Astrocyte (in vitro differentiated cells and primary cell): ENCODE measurements at regions not wholly inside any gene's neighbourhood (a gene's known extent, or its start where the extent isn't known, plus 50 kb on each side); places are given as distances from the start of the nearest gene placed in this dataset.

Experiments used
- DNase-seq: peaks from one replicate; pipeline ENCODE4 v3.0.0-alpha.2; 2010; ENCODE audit warnings: low read depth
- FAIRE-seq: peaks from 2 replicates; lab custom pipeline; 2011; peaks lifted over from hg19 to GRCh38; lab: Jason Lieb, UNC
- H2AFZ ChIP-seq: 2 replicates; pipeline ENCODE4 v1.6.0; 2012; ENCODE audit warnings: low read depth, low read length, inconsistent platforms
- H3K27ac ChIP-seq: 2 replicates; pipeline ENCODE4 v1.5.1; 2011; ENCODE audit warnings: low read depth, low read length, inconsistent platforms
- H3K27me3 ChIP-seq: 2 replicates; pipeline ENCODE4 v1.6.0; 2011; ENCODE audit warnings: low read length, inconsistent platforms; ENCODE audit not compliant: insufficient read depth
- H3K36me3 ChIP-seq: 2 replicates; pipeline ENCODE4 v1.5.1; 2011; ENCODE audit warnings: low read length, inconsistent platforms; ENCODE audit not compliant: insufficient read depth
- H3K4me1 ChIP-seq: 2 replicates; pipeline ENCODE4 v1.5.1; 2011; ENCODE audit warnings: low read length, inconsistent platforms; ENCODE audit not compliant: insufficient read depth
- H3K4me2 ChIP-seq: 2 replicates; pipeline ENCODE4 v1.6.0; 2012; ENCODE audit warnings: low read length, inconsistent platforms
- H3K4me3 ChIP-seq: 2 replicates; pipeline ENCODE4 v1.5.1; 2011; ENCODE audit warnings: low read depth, mild to moderate bottlenecking, low read length, inconsistent platforms; ENCODE audit not compliant: insufficient read depth
- H3K79me2 ChIP-seq: 2 replicates; pipeline ENCODE4 v1.6.0; 2012; ENCODE audit warnings: mild to moderate bottlenecking, low read length, inconsistent platforms; ENCODE audit not compliant: insufficient read depth
- H3K9ac ChIP-seq: 2 replicates; pipeline ENCODE4 v1.6.0; 2012; ENCODE audit warnings: mild to moderate bottlenecking, low read length, inconsistent platforms
- H3K9me3 ChIP-seq: 2 replicates; pipeline ENCODE4 v1.5.1; 2012; ENCODE audit warnings: low read depth, mild to moderate bottlenecking, low read length, inconsistent platforms; ENCODE audit not compliant: insufficient read depth
- H4K20me1 ChIP-seq: 2 replicates; pipeline ENCODE4 v1.6.0; 2012; ENCODE audit warnings: low read length, inconsistent platforms; ENCODE audit not compliant: insufficient read depth
- H3K27ac Mint-ChIP-seq: one replicate; pipeline ENCODE4 v1.8.0; 2021; ENCODE audit warnings: mild to moderate bottlenecking, mixed read lengths; ENCODE audit not compliant: unreplicated experiment
- H3K27me3 Mint-ChIP-seq: one replicate; pipeline ENCODE4 v1.8.0; 2021; ENCODE audit warnings: low read depth, mixed read lengths; ENCODE audit not compliant: unreplicated experiment
- H3K36me3 Mint-ChIP-seq: one replicate; pipeline ENCODE4 v1.8.0; 2021; ENCODE audit warnings: low read depth, mixed read lengths; ENCODE audit not compliant: unreplicated experiment
- H3K4me1 Mint-ChIP-seq: one replicate; pipeline ENCODE4 v1.8.0; 2021; ENCODE audit warnings: low read depth, mixed read lengths; ENCODE audit not compliant: unreplicated experiment
- H3K4me3 Mint-ChIP-seq: one replicate; pipeline ENCODE4 v1.8.0; 2021; ENCODE audit warnings: mild to moderate bottlenecking, moderate library complexity, mixed read lengths; ENCODE audit not compliant: unreplicated experiment
- H3K9me3 Mint-ChIP-seq: one replicate; pipeline ENCODE4 v1.8.0; 2021; ENCODE audit warnings: mild to moderate bottlenecking, mixed read lengths; ENCODE audit not compliant: unreplicated experiment
- EZH2 ChIP-seq: IDR thresholded peaks from 2 replicates; pipeline ENCODE4 v1.6.1; 2012; ENCODE audit warnings: mild to moderate bottlenecking, low read length, inconsistent platforms; ENCODE audit not compliant: insufficient read depth
- TF ChIP-seq, protein P1 (sequence below): IDR thresholded peaks from 2 replicates; pipeline ENCODE4 v1.5.1; 2011; ENCODE audit warnings: low read depth, mild to moderate bottlenecking, inconsistent platforms, low read length, moderate library complexity; ENCODE audit not compliant: insufficient read depth

DNA sequence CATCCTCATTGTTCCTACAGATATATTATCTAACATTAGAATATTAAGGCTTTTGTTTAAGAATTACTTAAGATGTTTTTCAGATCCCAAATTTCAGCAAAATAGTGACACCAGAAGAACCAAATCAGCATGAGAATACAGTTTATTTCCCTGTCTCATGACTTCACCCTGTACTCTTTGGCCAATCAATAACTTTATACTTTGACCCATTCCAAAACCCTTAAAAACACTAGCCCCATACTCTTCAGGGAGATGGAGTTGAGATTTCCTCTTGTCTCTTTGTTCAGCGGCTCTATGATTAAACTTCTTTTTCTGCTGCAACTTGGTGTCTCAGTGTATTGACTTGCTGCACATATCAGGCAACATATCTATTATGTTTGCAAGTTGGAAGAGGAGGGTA lies 207.7 kb downstream of the ZBBX start:
- TF ChIP-seq, protein P1, sequence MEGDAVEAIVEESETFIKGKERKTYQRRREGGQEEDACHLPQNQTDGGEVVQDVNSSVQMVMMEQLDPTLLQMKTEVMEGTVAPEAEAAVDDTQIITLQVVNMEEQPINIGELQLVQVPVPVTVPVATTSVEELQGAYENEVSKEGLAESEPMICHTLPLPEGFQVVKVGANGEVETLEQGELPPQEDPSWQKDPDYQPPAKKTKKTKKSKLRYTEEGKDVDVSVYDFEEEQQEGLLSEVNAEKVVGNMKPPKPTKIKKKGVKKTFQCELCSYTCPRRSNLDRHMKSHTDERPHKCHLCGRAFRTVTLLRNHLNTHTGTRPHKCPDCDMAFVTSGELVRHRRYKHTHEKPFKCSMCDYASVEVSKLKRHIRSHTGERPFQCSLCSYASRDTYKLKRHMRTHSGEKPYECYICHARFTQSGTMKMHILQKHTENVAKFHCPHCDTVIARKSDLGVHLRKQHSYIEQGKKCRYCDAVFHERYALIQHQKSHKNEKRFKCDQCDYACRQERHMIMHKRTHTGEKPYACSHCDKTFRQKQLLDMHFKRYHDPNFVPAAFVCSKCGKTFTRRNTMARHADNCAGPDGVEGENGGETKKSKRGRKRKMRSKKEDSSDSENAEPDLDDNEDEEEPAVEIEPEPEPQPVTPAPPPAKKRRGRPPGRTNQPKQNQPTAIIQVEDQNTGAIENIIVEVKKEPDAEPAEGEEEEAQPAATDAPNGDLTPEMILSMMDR = no peak
- no peak for TF ChIP-seq EZH2
- H3K36me3 ChIP-seq = no peaks in the 10 kb centered on the region
- H3K9me3 Mint-ChIP-seq = no peaks in the 10 kb centered on the region
- no peaks in the 10 kb centered on the region for H3K4me1 ChIP-seq
- H3K27ac ChIP-seq = no peak overlapping the region
- H3K36me3 Mint-ChIP-seq = no peaks in the 10 kb centered on the region
- H3K27ac Mint-ChIP-seq = no peak overlapping the region
- H3K4me3 Mint-ChIP-seq = no peak overlapping the region
- H3K4me3 ChIP-seq = no peak overlapping the region
- H3K9me3 ChIP-seq = no peaks in the 10 kb centered on the region
- H3K27me3 Mint-ChIP-seq = no peaks in the 10 kb centered on the region
- H3K4me1 Mint-ChIP-seq = peaks cover 3% of the 10 kb centered on the region
- H4K20me1 ChIP-seq = no peaks in the 10 kb centered on the region
- FAIRE-seq = no peak
- DNase-seq = no peak
- no peak overlapping the region for H3K9ac ChIP-seq
- no peaks in the 10 kb centered on the region for H3K27me3 ChIP-seq
- H3K79me2 ChIP-seq = no peaks in the 10 kb centered on the region
- H3K4me2 ChIP-seq = no peak overlapping the region
- H2AFZ ChIP-seq = no peak overlapping the region

DNA sequence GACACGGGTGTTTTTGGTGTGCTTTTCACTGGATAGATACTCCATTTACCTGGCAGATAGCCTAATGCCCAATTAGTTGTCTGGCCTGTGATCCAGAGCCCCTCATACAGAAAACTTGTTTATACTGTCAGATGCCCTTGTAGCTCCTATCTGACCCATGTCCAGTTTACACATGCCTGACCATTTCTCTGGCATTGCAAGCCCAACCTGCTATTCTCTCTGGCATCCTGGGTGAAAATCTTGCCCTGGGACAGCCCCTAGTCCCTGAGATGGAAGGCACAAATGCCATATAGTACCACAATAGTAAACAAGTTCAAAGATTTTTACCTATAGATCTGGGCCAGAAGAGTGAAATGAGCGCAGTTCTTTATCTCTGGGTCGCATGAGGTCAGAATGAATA lies 212.6 kb downstream of the ZBBX start:
- no peaks in the 10 kb centered on the region for H3K79me2 ChIP-seq
- no peaks in the 10 kb centered on the region for H3K27me3 ChIP-seq
- no peak overlapping the region for H2AFZ ChIP-seq
- no peak for DNase-seq
- Mint-ChIP-seq H3K9me3 (no peaks in the 10 kb centered on the region), H3K4me1 (peaks cover 10% of the 10 kb centered on the region), H3K27ac (no peak overlapping the region), H3K4me3 (no peak overlapping the region), H3K27me3 (no peaks in the 10 kb centered on the region), H3K36me3 (no peaks in the 10 kb centered on the region)
- no peak overlapping the region for H3K4me3 ChIP-seq
- H4K20me1 ChIP-seq = no peaks in the 10 kb centered on the region
- H3K27ac ChIP-seq = no peak overlapping the region
- H3K36me3 ChIP-seq = no peaks in the 10 kb centered on the region
- no peaks in the 10 kb centered on the region for H3K4me1 ChIP-seq
- H3K9ac ChIP-seq = no peak overlapping the region
- no peak overlapping the region for H3K4me2 ChIP-seq
- FAIRE-seq = no peak
- TF ChIP-seq, protein P1 = no peak
- no peak for TF ChIP-seq EZH2
- H3K9me3 ChIP-seq = no peaks in the 10 kb centered on the region

DNA sequence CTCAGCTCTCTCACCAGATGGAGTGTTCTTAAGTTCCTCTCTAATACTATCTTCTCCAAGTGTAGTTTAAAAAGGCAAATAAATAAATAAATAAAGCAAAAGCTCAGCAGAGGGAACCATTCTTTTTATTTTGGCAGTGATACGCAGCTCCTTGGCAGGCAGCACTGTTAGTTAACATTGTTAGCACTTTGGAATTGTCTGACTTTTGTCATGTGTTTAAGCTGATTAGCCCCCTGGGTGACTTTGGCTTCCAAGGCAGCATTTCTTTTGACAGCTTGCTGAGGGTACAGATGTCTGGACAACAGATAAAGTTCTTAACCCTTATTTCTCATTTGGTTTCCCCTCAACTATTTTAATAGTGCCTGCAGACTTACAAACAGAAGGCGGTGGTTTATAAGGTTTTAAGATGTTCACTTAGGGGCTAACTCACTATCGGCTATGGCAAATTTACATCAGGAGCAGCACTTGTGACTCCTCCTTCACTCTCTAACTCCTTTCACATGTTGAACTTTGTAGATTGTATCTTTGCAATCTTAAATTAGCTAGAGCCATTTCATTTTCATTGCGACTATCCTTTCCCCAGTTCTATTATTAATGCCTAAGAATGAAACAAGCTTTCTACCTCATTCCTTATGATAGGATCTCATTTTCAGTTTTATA lies 213.4 kb downstream of the ZBBX start:
- no peaks in the 10 kb centered on the region for H4K20me1 ChIP-seq
- H3K4me1 ChIP-seq = no peaks in the 10 kb centered on the region
- Mint-ChIP-seq H3K4me3 (no peak overlapping the region), H3K4me1 (peaks cover 10% of the 10 kb centered on the region), H3K27me3 (no peaks in the 10 kb centered on the region), H3K27ac (no peak overlapping the region), H3K9me3 (no peaks in the 10 kb centered on the region), H3K36me3 (no peaks in the 10 kb centered on the region)
- H3K27me3 ChIP-seq = no peaks in the 10 kb centered on the region
- H3K4me2 ChIP-seq = no peak overlapping the region
- no peak overlapping the region for H3K4me3 ChIP-seq
- DNase-seq = no peak
- no peak overlapping the region for H3K9ac ChIP-seq
- H3K27ac ChIP-seq = no peak overlapping the region
- H3K9me3 ChIP-seq = no peaks in the 10 kb centered on the region
- TF ChIP-seq, protein P1 = no peak
- FAIRE-seq = no peak
- no peak overlapping the region for H2AFZ ChIP-seq
- no peaks in the 10 kb centered on the region for H3K79me2 ChIP-seq
- H3K36me3 ChIP-seq = no peaks in the 10 kb centered on the region
